ENCODE measurements at regions not wholly inside any gene's neighbourhood (a gene's known extent, or its start where the extent isn't known, plus 50 kb on each side); places are given as distances from the start of the nearest gene placed in this dataset.

DNA sequence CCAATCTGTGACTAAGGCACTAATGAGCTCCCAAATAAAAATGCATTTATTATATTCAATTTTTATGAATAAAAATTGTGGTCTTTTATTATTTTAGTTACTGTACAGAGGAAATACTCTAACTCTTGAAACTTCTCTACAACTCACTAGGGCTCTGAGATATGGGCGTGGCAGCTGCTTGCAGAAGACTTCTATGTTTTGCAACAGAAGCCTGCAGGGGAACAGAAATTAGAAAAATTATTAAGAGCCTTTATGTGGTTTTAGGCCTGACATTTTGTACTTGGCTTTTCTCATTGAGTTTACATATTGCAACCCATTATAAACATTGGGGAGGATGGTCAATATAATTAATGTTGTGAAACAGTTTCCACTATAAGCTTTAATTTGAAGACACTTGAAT lies 581.4 kb downstream of the TNS3 start:
- Histone ChIP-seq H3K9me1 (ENCODE audit: insufficient read depth, low read length) (no peaks in the 10 kb centered on the region), H3K9ac (ENCODE audit: low read depth, low read length) (no peak overlapping the region), H2BK20ac (ENCODE audit: low read depth, low read length) (no peak overlapping the region), H2AFZ (replicated peaks; ENCODE audit: low read length, poor library complexity) (no peak overlapping the region), H4K8ac (ENCODE audit: low read depth in 2 of 2, low read length in 2 of 2) (no peak overlapping the region), H2BK120ac (ENCODE audit: low read depth, low read length) (no peak overlapping the region), H4K20me1 (ENCODE audit: insufficient read depth, low read length) (no peaks in the 10 kb centered on the region), H2BK5ac (ENCODE audit: low read depth, low read length, poor library complexity, severe bottlenecking) (no peak overlapping the region), H2AK5ac (ENCODE audit: low read depth, low read length) (no peak overlapping the region), H3K18ac (ENCODE audit: low read depth, low read length) (no peak overlapping the region), H3K4me1 (ENCODE audit: control insufficient read depth, insufficient read depth, low read length) (no peaks in the 10 kb centered on the region), H2BK15ac (ENCODE audit: low read depth, low read length) (no peak overlapping the region), H3K4me2 (ENCODE audit: low read depth, low read length) (no peak overlapping the region), H3K23ac (ENCODE audit: low read depth, low read length) (no peak overlapping the region), H3K56ac (ENCODE audit: extremely low read depth, insufficient read depth, low read length) (no peak overlapping the region), H3K27ac (ENCODE audit: insufficient read depth, low read length) (no peak overlapping the region), H2AK9ac (replicated peaks; ENCODE audit: low read depth, low read length, poor library complexity) (no peak overlapping the region), H3K27me3 (ENCODE audit: control insufficient read depth, insufficient read depth, low read length) (no peaks in the 10 kb centered on the region), H4K5ac (ENCODE audit: low read depth, low read length) (no peak overlapping the region), H3K4ac (ENCODE audit: low read depth, low read length) (no peak overlapping the region), H3K79me1 (ENCODE audit: low read depth in 1 of 2, low read length in 2 of 2) (no peaks in the 10 kb centered on the region), H3K4me3 (ENCODE audit: insufficient read depth, low read depth, low read length) (no peak overlapping the region), H3K9me3 (ENCODE audit: control insufficient read depth, insufficient read depth, low read length) (no peaks in the 10 kb centered on the region), H3K14ac (replicated peaks; ENCODE audit: low read depth, low read length) (no peak overlapping the region), H3K36me3 (ENCODE audit: control insufficient read depth, insufficient read depth, low read length) (no peaks in the 10 kb centered on the region), H4K91ac (ENCODE audit: insufficient read depth, low read depth, low read length) (no peak overlapping the region)
- POLR2A ChIA-PET (ENCODE audit: unreplicated experiment) = no interaction called here
- CTCF ChIA-PET = interaction anchor here (0.7 kb wide), 1 partner anchor 18 kb away, joined by 3 read pairs; no protein-coding TSS in a partner anchor
- WGBS, 2 experiments (ENCODE audit: extremely low coverage in 2 of 2, insufficient read length in 1 of 2) = no CpG with 5 or more reads among the region's 1 CpG
- intact Hi-C loops (cut with micrococcal nuclease) (no loop called here), dilution Hi-C loops (cut with HindIII; ENCODE audit: low sequenced_read_pairs, unreplicated experiment) (no loop called here), in situ Hi-C loops (cut with MboI; ENCODE audit: low sequenced_read_pairs) (no loop called here)
- BruUV-seq (replicated peaks) = no TSS peak
- ATAC-seq (ENCODE audit: low read depth) (no peak), DNase-seq (no peak)
- TF ChIP-seq CEBPB (IDR thresholded peaks at IDR 0.05; ENCODE audit: low read depth, low read length) (no peak), RCOR1 (IDR thresholded peaks at IDR 0.05; ENCODE audit: insufficient replicate concordance, low read length) (no peak), SMC3 (IDR thresholded peaks at IDR 0.05; ENCODE audit: low read depth, low read length) (no peak), RAD21 (IDR thresholded peaks at IDR 0.05; ENCODE audit: low read length) (no peak), CHD1 (IDR thresholded peaks at IDR 0.05; ENCODE audit: low read depth, low read length) (no peak), RFX5 (IDR thresholded peaks at IDR 0.05; ENCODE audit: low read depth, low read length) (no peak), MAFK (IDR thresholded peaks at IDR 0.05; ENCODE audit: low read depth, low read length) (no peak), BHLHE40 (IDR thresholded peaks at IDR 0.05; ENCODE audit: low read depth, low read length) (no peak), ELK1 (IDR thresholded peaks at IDR 0.05; ENCODE audit: borderline replicate concordance, low read depth, low read length) (no peak), MAZ (IDR thresholded peaks at IDR 0.05; ENCODE audit: borderline replicate concordance, low read depth, low read length) (no peak), FOS (IDR thresholded peaks at IDR 0.05; ENCODE audit: low read depth, low read length) (no peak), POLR2A (IDR thresholded peaks at IDR 0.05; ENCODE audit: low read depth, low read length) (no peak), NFE2L2 (IDR thresholded peaks at IDR 0.05; ENCODE audit: low read depth, low read length) (no peak)
- TF ChIP-seq, protein P1, sequence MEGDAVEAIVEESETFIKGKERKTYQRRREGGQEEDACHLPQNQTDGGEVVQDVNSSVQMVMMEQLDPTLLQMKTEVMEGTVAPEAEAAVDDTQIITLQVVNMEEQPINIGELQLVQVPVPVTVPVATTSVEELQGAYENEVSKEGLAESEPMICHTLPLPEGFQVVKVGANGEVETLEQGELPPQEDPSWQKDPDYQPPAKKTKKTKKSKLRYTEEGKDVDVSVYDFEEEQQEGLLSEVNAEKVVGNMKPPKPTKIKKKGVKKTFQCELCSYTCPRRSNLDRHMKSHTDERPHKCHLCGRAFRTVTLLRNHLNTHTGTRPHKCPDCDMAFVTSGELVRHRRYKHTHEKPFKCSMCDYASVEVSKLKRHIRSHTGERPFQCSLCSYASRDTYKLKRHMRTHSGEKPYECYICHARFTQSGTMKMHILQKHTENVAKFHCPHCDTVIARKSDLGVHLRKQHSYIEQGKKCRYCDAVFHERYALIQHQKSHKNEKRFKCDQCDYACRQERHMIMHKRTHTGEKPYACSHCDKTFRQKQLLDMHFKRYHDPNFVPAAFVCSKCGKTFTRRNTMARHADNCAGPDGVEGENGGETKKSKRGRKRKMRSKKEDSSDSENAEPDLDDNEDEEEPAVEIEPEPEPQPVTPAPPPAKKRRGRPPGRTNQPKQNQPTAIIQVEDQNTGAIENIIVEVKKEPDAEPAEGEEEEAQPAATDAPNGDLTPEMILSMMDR (conservative IDR thresholded peaks at IDR 0.05; ENCODE audit: low read depth, low read length) = no peak
- TF ChIP-seq, protein P2, sequence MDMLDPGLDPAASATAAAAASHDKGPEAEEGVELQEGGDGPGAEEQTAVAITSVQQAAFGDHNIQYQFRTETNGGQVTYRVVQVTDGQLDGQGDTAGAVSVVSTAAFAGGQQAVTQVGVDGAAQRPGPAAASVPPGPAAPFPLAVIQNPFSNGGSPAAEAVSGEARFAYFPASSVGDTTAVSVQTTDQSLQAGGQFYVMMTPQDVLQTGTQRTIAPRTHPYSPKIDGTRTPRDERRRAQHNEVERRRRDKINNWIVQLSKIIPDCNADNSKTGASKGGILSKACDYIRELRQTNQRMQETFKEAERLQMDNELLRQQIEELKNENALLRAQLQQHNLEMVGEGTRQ (IDR thresholded peaks at IDR 0.05; ENCODE audit: low read depth, low read length) = no peak

All from IMR-90 (cell line).